Adrenal gland (tissue), 9 donors: ENCODE measurements at regions not wholly inside any gene's neighbourhood (a gene's known extent, or its start where the extent isn't known, plus 50 kb on each side); places are given as distances from the start of the nearest gene placed in this dataset.

Experiments
- DNase-seq, 7 donors: peaks; one replicate each; pipeline ENCODE4 v3.0.0-alpha.2; 2019 to 2020
- H3K27ac ChIP-seq, 5 donors: fragments of 200-600 bp; sonication (generic) in 4 of 5; 1 replicate in 3 of 5; 2 replicates in 2 of 5; pipeline versions ENCODE4 v1.5.1 to v1.8.0; 2016 to 2020; ENCODE audit warnings: mild to moderate bottlenecking in 1 of 5
- H3K27me3 ChIP-seq: fragments of 200-600 bp; 2 replicates; pipeline ENCODE4 v1.8.0; 2021
- H3K36me3 ChIP-seq, 2 donors: fragments of 200-600 bp; replicated peaks in 1 of 2; 1 replicate in 1 of 2; 2 replicates in 1 of 2; pipeline versions ENCODE4 v1.5.1 to v1.8.0; 2018 to 2022
- H3K4me1 ChIP-seq, 2 donors: fragments of 200-600 bp; replicated peaks in 1 of 2; 1 replicate in 1 of 2; 2 replicates in 1 of 2; pipeline versions ENCODE4 v1.5.1 to v1.8.0; 2018 to 2021
- H3K4me3 ChIP-seq, 4 donors: fragments of 200-600 bp; sonication (generic) in 3 of 4; one replicate each; pipeline ENCODE4 v1.5.1; 2016 to 2018
- H3K9me3 ChIP-seq, 3 donors: fragments of 200-600 bp; sonication (generic) in 1 of 3; replicated peaks in 1 of 3; 1 replicate in 2 of 3; 2 replicates in 1 of 3; pipeline versions ENCODE4 v1.5.1 to v1.8.0; 2016 to 2021
- POLR2A ChIP-seq, 2 donors: fragments of 450-650 bp; IDR thresholded peaks; one replicate each; pipeline ENCODE4 v1.6.1; 2017; ENCODE audit warnings: antibody characterized with exemption in 2 of 2, mild to moderate bottlenecking in 2 of 2, moderate library complexity in 1 of 2
- WGBS, 4 donors: extraction: QIAGEN DNeasy Blood & Tissue Kit in 2 of 4; methylation state at CpG; one replicate each; pipeline versions ENCODE4 v1.1.5 to v1.1.7; 2013 to 2017; 5-methylcytosine and 5-hydroxymethylcytosine counted together
- intact Hi-C, 2 donors: fragments of 100-400 bp; cut with DNase I; formaldehyde crosslinking; loops; one replicate each; pipeline versions ENCODE4 v1.14.1 to v1.15.0; 2022 to 2023
- TF ChIP-seq, protein P1 (sequence below), 6 experiments: fragments of 450-650 bp in 4 of 6; fragments of 200-600 bp in 2 of 6; sonication (generic) in 1 of 6; IDR thresholded peaks; 1 replicate in 5 of 6; 2 replicates in 1 of 6; pipeline versions ENCODE4 v1.5.1 to v1.8.0; 2016 to 2021; ENCODE audit warnings: antibody characterized with exemption in 6 of 6, mild to moderate bottlenecking in 2 of 6, moderate library complexity in 1 of 6
- donor health status: healthy with polysubstance abuse.
- donor health status: Bipolar disorder and iron deficiency.
- donor health status: DM: yes; HTN: yes; CAD: no.
- donor health status: DM: no; HTN: no; CAD: no.
- donor health status: DM: no; HTN: no; CAD: no.

DNA sequence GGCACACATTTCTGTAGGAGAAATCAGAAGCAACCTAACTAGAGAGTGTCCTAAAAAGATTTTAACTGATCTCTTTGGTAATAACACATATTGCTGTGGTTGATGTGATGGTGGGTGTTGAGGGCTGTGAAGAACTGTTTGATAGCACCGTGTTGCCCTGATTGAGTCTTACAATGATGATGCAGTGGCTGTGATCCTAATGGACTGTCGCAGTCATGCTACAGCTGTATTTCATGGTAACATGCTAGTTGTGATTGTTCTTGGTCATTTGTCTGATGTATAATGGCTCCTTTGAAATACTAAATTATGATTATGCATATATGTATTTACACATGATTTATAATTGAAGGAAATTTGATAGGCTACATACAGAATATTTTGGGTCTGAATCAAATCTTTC is 82.5 kb upstream of the MMADHC start:
- H3K9me3 ChIP-seq = no peaks in the 10 kb centered on the region

DNA sequence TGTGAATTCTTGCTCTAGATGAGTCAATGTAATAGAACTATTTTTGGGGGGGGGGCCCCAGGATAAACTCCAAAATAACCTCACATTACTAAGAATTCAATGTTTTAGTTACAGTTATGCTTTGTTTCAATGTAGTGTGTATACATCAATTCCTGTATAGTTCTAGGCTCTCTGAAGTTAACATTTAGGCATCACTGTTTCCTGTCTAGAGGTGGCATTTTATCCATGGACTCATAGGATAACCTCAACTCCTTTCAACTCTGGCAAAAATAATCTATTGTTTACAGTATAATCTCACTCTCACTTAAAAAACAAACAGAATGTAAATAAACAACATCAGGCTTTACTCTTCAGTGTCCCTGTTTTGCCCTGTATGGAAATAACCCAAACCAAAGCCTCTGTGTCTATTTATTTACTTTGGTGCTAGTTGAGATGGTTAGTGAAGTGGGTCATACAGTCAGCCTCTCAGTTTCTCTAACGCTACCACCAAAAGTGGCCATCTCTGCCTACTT is 79.3 kb upstream of the MMADHC start:
- intact Hi-C loops = no loop called here
- peaks cover 0 to 1% of the 10 kb centered on the region in 2 donors for H3K4me1 ChIP-seq
- TF ChIP-seq, protein P1, sequence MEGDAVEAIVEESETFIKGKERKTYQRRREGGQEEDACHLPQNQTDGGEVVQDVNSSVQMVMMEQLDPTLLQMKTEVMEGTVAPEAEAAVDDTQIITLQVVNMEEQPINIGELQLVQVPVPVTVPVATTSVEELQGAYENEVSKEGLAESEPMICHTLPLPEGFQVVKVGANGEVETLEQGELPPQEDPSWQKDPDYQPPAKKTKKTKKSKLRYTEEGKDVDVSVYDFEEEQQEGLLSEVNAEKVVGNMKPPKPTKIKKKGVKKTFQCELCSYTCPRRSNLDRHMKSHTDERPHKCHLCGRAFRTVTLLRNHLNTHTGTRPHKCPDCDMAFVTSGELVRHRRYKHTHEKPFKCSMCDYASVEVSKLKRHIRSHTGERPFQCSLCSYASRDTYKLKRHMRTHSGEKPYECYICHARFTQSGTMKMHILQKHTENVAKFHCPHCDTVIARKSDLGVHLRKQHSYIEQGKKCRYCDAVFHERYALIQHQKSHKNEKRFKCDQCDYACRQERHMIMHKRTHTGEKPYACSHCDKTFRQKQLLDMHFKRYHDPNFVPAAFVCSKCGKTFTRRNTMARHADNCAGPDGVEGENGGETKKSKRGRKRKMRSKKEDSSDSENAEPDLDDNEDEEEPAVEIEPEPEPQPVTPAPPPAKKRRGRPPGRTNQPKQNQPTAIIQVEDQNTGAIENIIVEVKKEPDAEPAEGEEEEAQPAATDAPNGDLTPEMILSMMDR (IDR thresholded peaks at IDR 0.05) = no peak
- no peak for TF ChIP-seq POLR2A (IDR thresholded peaks at IDR 0.05)
- no peak for DNase-seq
- no peak overlapping the region for H3K4me3 ChIP-seq
- no peaks in the 10 kb centered on the region for H3K9me3 ChIP-seq
- H3K36me3 ChIP-seq = no peaks in the 10 kb centered on the region
- H3K27me3 ChIP-seq = no peaks in the 10 kb centered on the region
- no peak overlapping the region for H3K27ac ChIP-seq
- WGBS, 4 donors = 89 to 94% (median 91%) methylated on average over 1 of the region's 1 CpG

More for the DNA sequence above, 82.5 kb upstream of the MMADHC start:
- WGBS, 4 donors = 91 to 96% (median 92%) methylated on average over 2 of the region's 2 CpGs
- Histone ChIP-seq H3K27me3 (no peaks in the 10 kb centered on the region), H3K4me3 (no peak overlapping the region), H3K27ac (no peak overlapping the region), H3K36me3 (no peaks in the 10 kb centered on the region), H3K4me1 (no peaks in the 10 kb centered on the region)
- intact Hi-C loops = no loop called here
- DNase-seq = no peak
- TF ChIP-seq, protein P1 (IDR thresholded peaks at IDR 0.05) = no peak
- no peak for TF ChIP-seq POLR2A (IDR thresholded peaks at IDR 0.05)

DNA sequence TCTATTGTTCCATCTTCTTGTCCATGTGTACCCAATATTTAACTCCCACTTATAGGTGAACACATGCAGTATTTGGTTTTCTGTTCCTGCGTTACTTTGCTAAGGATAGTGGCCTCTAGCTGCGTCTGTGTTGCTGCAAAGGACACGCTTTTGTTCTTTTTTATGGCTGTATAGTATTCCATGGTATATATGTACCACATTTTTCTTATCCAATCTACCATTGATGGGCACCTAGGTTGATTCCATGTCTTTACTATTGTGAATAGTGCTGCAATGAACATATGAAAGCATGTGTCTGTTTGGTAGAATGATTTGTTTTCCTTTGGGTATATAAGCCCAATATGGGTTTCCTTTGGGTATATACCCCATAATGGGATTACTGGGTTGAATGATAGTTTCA is 77.3 kb upstream of the MMADHC start:
- H3K27me3 ChIP-seq = no peaks in the 10 kb centered on the region
- WGBS, 4 donors = 91 to 95% (median 93%) methylated on average over 3 of the region's 3 CpGs
- no peak overlapping the region for H3K4me3 ChIP-seq
- intact Hi-C loops = no loop called here
- H3K27ac ChIP-seq = no peak overlapping the region
- no peaks in the 10 kb centered on the region for H3K9me3 ChIP-seq
- peaks cover 0 to 6% of the 10 kb centered on the region in 2 donors for H3K4me1 ChIP-seq
- no peak for TF ChIP-seq POLR2A (IDR thresholded peaks at IDR 0.05)
- TF ChIP-seq, protein P1 (IDR thresholded peaks at IDR 0.05) = no peak
- no peaks in the 10 kb centered on the region for H3K36me3 ChIP-seq
- no peak for DNase-seq

DNA sequence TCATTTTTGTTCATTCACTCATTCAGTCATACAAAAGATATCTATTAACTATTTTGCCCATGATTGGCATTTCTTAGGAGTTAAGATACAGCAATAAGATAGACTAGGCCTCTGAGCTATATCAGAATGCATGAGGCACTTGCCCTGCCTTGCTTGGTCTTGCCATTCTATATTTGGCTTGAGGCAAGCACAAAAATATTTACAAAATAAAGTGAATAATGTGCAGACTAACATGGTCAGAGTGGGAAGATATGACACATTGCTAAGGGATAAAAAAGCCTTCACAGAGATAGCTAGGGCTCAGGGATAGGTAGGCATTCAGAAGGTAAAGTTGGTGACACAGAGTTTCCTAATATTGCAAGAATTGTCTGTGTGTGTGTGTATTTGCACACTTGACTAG is 75.0 kb upstream of the MMADHC start:
- Histone ChIP-seq H3K4me1 (peaks cover 0 to 6% of the 10 kb centered on the region in 2 donors), H3K27me3 (no peaks in the 10 kb centered on the region), H3K9me3 (no peaks in the 10 kb centered on the region), H3K36me3 (no peaks in the 10 kb centered on the region), H3K4me3 (no peak overlapping the region), H3K27ac (no peak overlapping the region)
- intact Hi-C loops = no loop called here
- TF ChIP-seq POLR2A (IDR thresholded peaks at IDR 0.05) = no peak
- TF ChIP-seq, protein P1 (IDR thresholded peaks at IDR 0.05) = no peak
- DNase-seq = no peak
